Neural crest cell (in vitro differentiated cells): ENCODE measurements at regions not wholly inside any gene's neighbourhood (a gene's known extent, or its start where the extent isn't known, plus 50 kb on each side); places are given as distances from the start of the nearest gene placed in this dataset.

ENCODE experiments used
- DNase-seq: peaks from one replicate; pipeline ENCODE4 v3.0.0; 2021; ENCODE audit warnings: low read depth, mixed read lengths, low spot score
- H3K27ac Mint-ChIP-seq: one replicate; pipeline ENCODE4 v1.8.0; 2021; ENCODE audit warnings: mild to moderate bottlenecking, mixed read lengths; ENCODE audit not compliant: unreplicated experiment
- H3K27me3 Mint-ChIP-seq: 2 replicates; pipeline ENCODE4 v1.8.0; 2021; ENCODE audit warnings: low read depth, mild to moderate bottlenecking, mixed read lengths
- H3K36me3 Mint-ChIP-seq: 2 replicates; pipeline ENCODE4 v1.8.0; 2021; ENCODE audit warnings: low read depth, mild to moderate bottlenecking, mixed read lengths
- H3K4me1 Mint-ChIP-seq: 2 replicates; pipeline ENCODE4 v1.8.0; 2021; ENCODE audit warnings: mixed read lengths
- H3K4me3 Mint-ChIP-seq: one replicate; pipeline ENCODE4 v1.8.0; 2021; ENCODE audit warnings: mild to moderate bottlenecking, mixed read lengths
- H3K9me3 Mint-ChIP-seq: 2 replicates; pipeline ENCODE4 v1.8.0; 2021; ENCODE audit warnings: mixed read lengths
- TF ChIP-seq, protein P1 (sequence below): fragments of 200-600 bp; sonication (generic); conservative IDR thresholded peaks from 2 replicates; pipeline ENCODE4 v1.5.0; 2021; ENCODE audit warnings: antibody characterized with exemption, mild to moderate bottlenecking

DNA sequence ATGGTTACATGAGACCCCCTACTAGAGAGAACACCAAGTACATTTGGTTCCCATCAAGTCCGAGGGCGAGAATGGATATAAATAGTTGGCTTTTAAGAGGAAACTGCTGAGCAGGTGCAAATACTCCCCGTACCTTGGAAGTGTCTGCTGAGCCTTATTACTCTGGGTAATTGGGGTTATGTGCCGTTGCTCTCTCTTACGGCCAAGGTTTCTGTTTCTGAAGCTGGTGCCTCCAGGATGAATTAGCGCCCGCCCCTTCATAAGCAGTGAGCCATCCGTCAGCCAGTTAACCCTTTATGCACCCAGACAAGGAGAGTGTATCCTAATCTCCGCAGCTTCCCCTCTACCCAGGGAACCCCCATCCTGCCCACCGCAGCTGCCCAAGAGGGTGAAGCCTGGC, 90.4 kb upstream of the AJAP1 start:
- Mint-ChIP-seq H3K4me1 (no peaks in the 10 kb centered on the region), H3K36me3 (no peaks in the 10 kb centered on the region), H3K4me3 (no peak overlapping the region), H3K27me3 (peaks cover 31% of the 10 kb centered on the region), H3K27ac (no peak overlapping the region), H3K9me3 (no peaks in the 10 kb centered on the region)
- no peak for DNase-seq
- TF ChIP-seq, protein P1, sequence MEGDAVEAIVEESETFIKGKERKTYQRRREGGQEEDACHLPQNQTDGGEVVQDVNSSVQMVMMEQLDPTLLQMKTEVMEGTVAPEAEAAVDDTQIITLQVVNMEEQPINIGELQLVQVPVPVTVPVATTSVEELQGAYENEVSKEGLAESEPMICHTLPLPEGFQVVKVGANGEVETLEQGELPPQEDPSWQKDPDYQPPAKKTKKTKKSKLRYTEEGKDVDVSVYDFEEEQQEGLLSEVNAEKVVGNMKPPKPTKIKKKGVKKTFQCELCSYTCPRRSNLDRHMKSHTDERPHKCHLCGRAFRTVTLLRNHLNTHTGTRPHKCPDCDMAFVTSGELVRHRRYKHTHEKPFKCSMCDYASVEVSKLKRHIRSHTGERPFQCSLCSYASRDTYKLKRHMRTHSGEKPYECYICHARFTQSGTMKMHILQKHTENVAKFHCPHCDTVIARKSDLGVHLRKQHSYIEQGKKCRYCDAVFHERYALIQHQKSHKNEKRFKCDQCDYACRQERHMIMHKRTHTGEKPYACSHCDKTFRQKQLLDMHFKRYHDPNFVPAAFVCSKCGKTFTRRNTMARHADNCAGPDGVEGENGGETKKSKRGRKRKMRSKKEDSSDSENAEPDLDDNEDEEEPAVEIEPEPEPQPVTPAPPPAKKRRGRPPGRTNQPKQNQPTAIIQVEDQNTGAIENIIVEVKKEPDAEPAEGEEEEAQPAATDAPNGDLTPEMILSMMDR: no peak

DNA sequence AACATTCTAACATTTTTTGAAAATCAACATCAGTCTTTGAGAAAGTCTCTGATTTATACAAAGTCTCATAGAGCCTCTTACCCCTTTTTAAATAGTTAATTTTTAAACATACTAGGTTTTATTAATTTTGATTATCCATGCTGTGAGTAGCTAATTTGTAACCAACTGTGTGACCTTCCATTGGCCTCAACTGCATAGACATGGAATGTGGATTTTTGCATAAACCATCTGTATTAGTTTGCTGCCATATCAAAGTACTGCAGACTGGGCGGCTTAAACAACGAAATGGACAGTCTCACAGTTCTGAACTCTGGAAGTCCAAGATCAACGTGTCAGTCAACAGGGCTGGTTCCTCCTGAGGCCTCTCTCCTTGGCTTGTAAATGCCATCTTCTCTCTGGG, 89.2 kb upstream of the AJAP1 start:
- TF ChIP-seq, protein P1: no peak
- Mint-ChIP-seq H3K4me3 (no peak overlapping the region), H3K27me3 (peaks cover 25% of the 10 kb centered on the region), H3K27ac (no peak overlapping the region), H3K9me3 (no peaks in the 10 kb centered on the region), H3K36me3 (no peaks in the 10 kb centered on the region), H3K4me1 (no peaks in the 10 kb centered on the region)
- no peak for DNase-seq

DNA sequence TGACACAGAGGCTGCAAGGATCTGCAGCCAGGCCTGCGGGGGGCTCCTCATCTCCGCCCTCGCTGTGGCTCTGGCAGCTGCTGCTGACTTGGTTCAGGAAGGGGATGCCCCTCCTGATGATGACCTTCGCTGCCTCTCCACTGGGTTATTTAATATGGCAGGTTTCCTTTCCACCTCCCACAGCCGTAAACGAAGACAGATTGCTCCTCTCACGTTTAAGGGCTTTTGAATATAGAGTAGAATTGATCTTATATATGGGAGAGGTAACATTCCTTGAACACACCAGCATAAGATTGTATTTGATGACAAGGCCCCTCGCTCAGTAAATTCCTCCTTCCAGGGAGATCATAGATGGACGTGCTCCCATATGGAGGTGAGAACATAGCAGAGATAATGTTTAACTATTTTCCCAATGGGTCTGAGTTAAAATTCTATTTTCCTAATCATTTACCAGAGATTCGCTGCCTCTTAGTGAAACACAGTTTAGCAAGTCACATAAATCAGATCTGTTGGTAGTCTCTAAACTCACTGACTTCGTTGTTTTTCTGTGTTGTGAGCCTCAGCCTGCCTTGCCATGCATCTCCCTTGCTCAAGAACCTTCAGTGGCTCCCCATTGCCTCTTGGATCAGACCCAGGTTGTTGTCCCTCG, 88.5 kb upstream of the AJAP1 start:
- Mint-ChIP-seq H3K27ac (no peak overlapping the region), H3K4me3 (no peak overlapping the region), H3K4me1 (no peaks in the 10 kb centered on the region), H3K36me3 (no peaks in the 10 kb centered on the region), H3K27me3 (peaks cover 25% of the 10 kb centered on the region), H3K9me3 (no peaks in the 10 kb centered on the region)
- TF ChIP-seq, protein P1: no peak
- no peak for DNase-seq

DNA sequence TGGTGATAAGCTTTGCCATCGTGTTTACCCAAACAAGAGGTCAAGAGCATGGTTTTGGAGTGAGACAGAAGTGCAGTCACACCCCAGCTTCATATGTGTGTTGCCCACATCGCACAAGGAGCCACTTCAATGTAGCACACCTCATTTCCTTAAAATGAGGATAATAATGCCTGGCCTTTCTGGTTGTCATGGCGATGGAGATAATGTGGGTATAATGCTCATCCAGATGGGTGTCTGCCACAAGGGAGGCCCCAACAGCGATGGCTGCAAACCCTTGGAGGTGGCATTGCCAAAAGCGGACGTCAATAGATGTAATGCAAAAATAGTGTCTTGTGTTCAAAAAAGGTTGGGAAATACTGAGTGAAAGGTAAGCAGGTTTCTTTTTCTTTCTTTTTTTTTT, 83.1 kb upstream of the AJAP1 start:
- no peaks in the 10 kb centered on the region for H3K36me3 Mint-ChIP-seq
- TF ChIP-seq, protein P1: no peak
- no peak overlapping the region for H3K27ac Mint-ChIP-seq
- DNase-seq: no peak
- no peak overlapping the region for H3K4me3 Mint-ChIP-seq
- H3K9me3 Mint-ChIP-seq: no peaks in the 10 kb centered on the region
- peaks cover 35% of the 10 kb centered on the region for H3K27me3 Mint-ChIP-seq
- H3K4me1 Mint-ChIP-seq: no peaks in the 10 kb centered on the region

DNA sequence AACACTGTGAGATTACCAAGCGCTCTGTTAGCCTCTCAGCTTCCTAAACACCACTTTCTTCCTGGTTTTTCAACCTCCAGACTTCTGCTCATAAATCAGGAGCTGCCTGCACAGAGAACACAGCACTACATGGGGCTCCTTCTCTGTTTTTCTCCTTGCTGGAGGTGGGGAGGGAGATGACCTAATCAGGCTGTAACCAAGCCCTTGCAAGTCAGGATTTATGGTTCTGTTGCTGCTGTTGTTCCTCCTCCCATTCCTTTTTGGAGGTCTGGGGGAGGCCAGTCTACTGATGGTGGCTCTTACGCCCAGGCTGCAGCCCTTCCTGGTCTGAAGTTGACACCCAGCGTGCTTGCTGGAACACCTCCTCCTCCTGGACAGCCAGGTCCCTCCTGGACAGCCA, 80.9 kb upstream of the AJAP1 start:
- peaks cover 3% of the 10 kb centered on the region for H3K36me3 Mint-ChIP-seq
- H3K27me3 Mint-ChIP-seq: peaks cover 41% of the 10 kb centered on the region
- no peak overlapping the region for H3K4me3 Mint-ChIP-seq
- TF ChIP-seq, protein P1: no peak
- H3K9me3 Mint-ChIP-seq: peaks cover 10% of the 10 kb centered on the region
- H3K27ac Mint-ChIP-seq: no peak overlapping the region
- no peak for DNase-seq
- H3K4me1 Mint-ChIP-seq: no peaks in the 10 kb centered on the region
